Smooth muscle cell (in vitro differentiated cells): ENCODE measurements at regions not wholly inside any gene's neighbourhood (a gene's known extent, or its start where the extent isn't known, plus 50 kb on each side); places are given as distances from the start of the nearest gene placed in this dataset.

ENCODE experiments used
- DNase-seq: peaks from one replicate; lab custom pipeline; 2025; ENCODE audit not compliant: unreplicated experiment; lab: John Stamatoyannopoulos, UW
- H2AFZ ChIP-seq: fragments of 200-600 bp; sonication (generic); 2 replicates; pipeline ENCODE4 v1.6.0; 2016; ENCODE audit warnings: antibody characterized with exemption, low read depth, mild to moderate bottlenecking
- H3F3A ChIP-seq: fragments of 200-600 bp; sonication (generic); 2 replicates; pipeline ENCODE4 v1.6.0; 2017; ENCODE audit warnings: antibody characterized with exemption, low read depth
- H3K27ac ChIP-seq: fragments of 200-600 bp; sonication (generic); 2 replicates; pipeline ENCODE4 v1.5.1; 2016; ENCODE audit warnings: low read depth, mild to moderate bottlenecking
- H3K27me3 ChIP-seq: fragments of 200-600 bp; sonication (generic); 2 replicates; pipeline ENCODE4 v1.6.1; 2016; ENCODE audit warnings: low read depth, mild to moderate bottlenecking
- H3K36me3 ChIP-seq: fragments of 200-600 bp; sonication (generic); 2 replicates; pipeline ENCODE4 v1.5.1; 2016; ENCODE audit warnings: low read depth
- H3K4me1 ChIP-seq: fragments of 200-600 bp; sonication (generic); 2 replicates; pipeline ENCODE4 v1.5.1; 2016; ENCODE audit warnings: low read depth
- H3K4me2 ChIP-seq: fragments of 200-600 bp; sonication (generic); 2 replicates; pipeline ENCODE4 v1.6.0; 2016; ENCODE audit warnings: mild to moderate bottlenecking
- H3K4me3 ChIP-seq: fragments of 200-600 bp; sonication (generic); 2 replicates; pipeline ENCODE4 v1.5.1; 2016; ENCODE audit warnings: mild to moderate bottlenecking
- H3K79me2 ChIP-seq: fragments of 200-600 bp; sonication (generic); 2 replicates; pipeline ENCODE4 v1.6.0; 2016; ENCODE audit warnings: low read depth, mild to moderate bottlenecking
- H3K9ac ChIP-seq: fragments of 200-600 bp; sonication (generic); 2 replicates; pipeline ENCODE4 v1.6.0; 2016; ENCODE audit warnings: low read depth
- H3K9me3 ChIP-seq: fragments of 200-600 bp; sonication (generic); replicated peaks from 2 replicates; pipeline ENCODE4 v1.5.1; 2016; ENCODE audit warnings: low read depth
- H4K20me1 ChIP-seq: fragments of 200-600 bp; sonication (generic); 2 replicates; pipeline ENCODE4 v1.6.0; 2016; ENCODE audit warnings: low read depth
- WGBS: methylation state at CpG from one replicate; pipeline ENCODE4 v1.1.7; 2016; ENCODE audit warnings: low lambda C conversion rate; 5-methylcytosine and 5-hydroxymethylcytosine counted together
- TF ChIP-seq, protein P1 (sequence below): fragments of 200-600 bp; sonication (generic); IDR thresholded peaks from 2 replicates; pipeline ENCODE4 v1.5.1; 2017; ENCODE audit warnings: borderline replicate concordance, mild to moderate bottlenecking, antibody characterized with exemption; ENCODE audit not compliant: insufficient read depth, poor library complexity, severe bottlenecking

DNA sequence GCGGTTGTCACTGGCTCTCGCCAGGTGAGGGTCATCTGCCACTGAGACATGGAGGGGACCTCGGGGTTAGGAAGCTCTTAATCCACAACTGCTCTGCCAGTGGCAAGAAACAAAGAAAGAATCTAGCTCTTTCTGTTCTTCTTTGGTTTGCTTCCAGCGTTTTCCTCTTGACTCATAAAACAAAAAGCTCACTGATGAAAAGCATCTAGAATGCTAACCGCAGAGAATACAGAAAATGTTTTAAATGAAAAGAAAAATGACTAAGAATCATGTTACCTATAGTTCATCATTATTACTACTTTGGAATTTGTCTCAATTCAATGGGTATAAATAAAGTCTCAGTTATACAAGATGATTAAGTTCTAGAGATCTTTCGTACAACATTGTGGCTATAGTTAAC is 274.8 kb upstream of the TENM3 start:
- Histone ChIP-seq H3K4me1 (peaks cover 5% of the 10 kb centered on the region), H3K27me3 (no peaks in the 10 kb centered on the region), H3K36me3 (no peaks in the 10 kb centered on the region), H3K9ac (no peak overlapping the region), H3F3A (peaks cover 4% of the 10 kb centered on the region), H3K4me3 (no peak overlapping the region), H2AFZ (no peak overlapping the region), H4K20me1 (no peaks in the 10 kb centered on the region), H3K4me2 (peak overlapping the region; percentile 36), H3K9me3 (no peaks in the 10 kb centered on the region), H3K79me2 (no peaks in the 10 kb centered on the region), H3K27ac (peak overlapping the region; percentile 54)
- DNase-seq = no peak
- WGBS = 69% methylated on average over 6 of the region's 6 CpGs
- TF ChIP-seq, protein P1, sequence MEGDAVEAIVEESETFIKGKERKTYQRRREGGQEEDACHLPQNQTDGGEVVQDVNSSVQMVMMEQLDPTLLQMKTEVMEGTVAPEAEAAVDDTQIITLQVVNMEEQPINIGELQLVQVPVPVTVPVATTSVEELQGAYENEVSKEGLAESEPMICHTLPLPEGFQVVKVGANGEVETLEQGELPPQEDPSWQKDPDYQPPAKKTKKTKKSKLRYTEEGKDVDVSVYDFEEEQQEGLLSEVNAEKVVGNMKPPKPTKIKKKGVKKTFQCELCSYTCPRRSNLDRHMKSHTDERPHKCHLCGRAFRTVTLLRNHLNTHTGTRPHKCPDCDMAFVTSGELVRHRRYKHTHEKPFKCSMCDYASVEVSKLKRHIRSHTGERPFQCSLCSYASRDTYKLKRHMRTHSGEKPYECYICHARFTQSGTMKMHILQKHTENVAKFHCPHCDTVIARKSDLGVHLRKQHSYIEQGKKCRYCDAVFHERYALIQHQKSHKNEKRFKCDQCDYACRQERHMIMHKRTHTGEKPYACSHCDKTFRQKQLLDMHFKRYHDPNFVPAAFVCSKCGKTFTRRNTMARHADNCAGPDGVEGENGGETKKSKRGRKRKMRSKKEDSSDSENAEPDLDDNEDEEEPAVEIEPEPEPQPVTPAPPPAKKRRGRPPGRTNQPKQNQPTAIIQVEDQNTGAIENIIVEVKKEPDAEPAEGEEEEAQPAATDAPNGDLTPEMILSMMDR = no peak

DNA sequence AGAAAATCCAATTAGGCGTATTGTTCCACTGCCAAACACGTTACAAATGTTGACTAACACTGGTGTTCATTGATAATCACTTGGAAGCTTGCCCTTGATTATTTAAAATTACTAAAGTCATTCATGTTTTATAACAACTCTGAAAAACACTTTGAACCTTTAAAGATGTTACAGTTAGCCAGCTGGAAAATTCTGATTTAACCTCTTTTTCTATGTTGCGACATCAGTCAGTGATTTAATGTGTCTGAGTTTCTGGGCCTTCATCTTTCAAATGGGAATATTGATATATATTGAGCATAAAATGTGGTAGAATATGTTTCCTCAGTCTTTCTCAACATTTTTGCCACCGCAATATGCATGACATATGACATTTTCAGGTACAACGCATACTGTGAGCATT is 274.1 kb upstream of the TENM3 start:
- H3K27ac ChIP-seq = peak overlapping the region; percentile 54
- H3K4me1 ChIP-seq = peaks cover 5% of the 10 kb centered on the region
- peak overlapping the region; percentile 36 for H3K4me2 ChIP-seq
- H3K4me3 ChIP-seq = no peak overlapping the region
- DNase-seq = no peak
- TF ChIP-seq, protein P1 = no peak
- no peaks in the 10 kb centered on the region for H3K79me2 ChIP-seq
- WGBS = 97% methylated on average over 5 of the region's 5 CpGs
- no peak overlapping the region for H3K9ac ChIP-seq
- H3K36me3 ChIP-seq = no peaks in the 10 kb centered on the region
- peaks cover 4% of the 10 kb centered on the region for H3F3A ChIP-seq
- no peaks in the 10 kb centered on the region for H4K20me1 ChIP-seq
- no peaks in the 10 kb centered on the region for H3K27me3 ChIP-seq
- no peaks in the 10 kb centered on the region for H3K9me3 ChIP-seq
- H2AFZ ChIP-seq = no peak overlapping the region

DNA sequence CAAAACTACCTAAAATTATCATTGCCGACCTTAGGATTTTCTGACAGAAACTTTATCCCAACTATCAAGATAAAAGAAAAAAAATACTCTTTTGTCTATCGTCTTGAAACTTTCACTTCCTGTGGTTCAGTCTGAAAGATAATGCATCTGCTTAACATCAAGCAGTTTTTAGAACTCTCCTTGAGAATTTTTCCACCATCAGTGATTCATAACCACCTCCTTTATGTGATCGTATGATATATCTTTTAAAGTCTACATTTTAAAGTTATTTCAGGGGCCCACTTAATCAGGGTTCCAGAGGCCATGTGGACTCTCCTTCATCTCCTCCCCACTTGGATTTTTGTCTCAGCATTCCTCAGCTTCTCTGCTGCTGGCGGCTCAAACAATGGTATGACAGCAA is 272.8 kb upstream of the TENM3 start:
- no peaks in the 10 kb centered on the region for H3K9me3 ChIP-seq
- DNase-seq = no peak
- peaks cover 5% of the 10 kb centered on the region for H3K4me1 ChIP-seq

GRCh38 chr4:181971411-181971810 is 271.8 kb upstream of the TENM3 start:
- Histone ChIP-seq H3F3A (peaks cover 4% of the 10 kb centered on the region), H3K27ac (peak overlapping the region; percentile 79), H2AFZ (no peak overlapping the region), H3K79me2 (no peaks in the 10 kb centered on the region), H3K27me3 (no peaks in the 10 kb centered on the region), H3K4me3 (no peak overlapping the region), H3K9me3 (no peaks in the 10 kb centered on the region), H3K9ac (peak overlapping the region; percentile 39), H4K20me1 (no peaks in the 10 kb centered on the region), H3K4me1 (peaks cover 2% of the 10 kb centered on the region), H3K4me2 (peak overlapping the region; percentile 65), H3K36me3 (no peaks in the 10 kb centered on the region)
- TF ChIP-seq, protein P1 = no peak
- 49% methylated on average over 4 of the region's 4 CpGs for WGBS
- no peak for DNase-seq

More for the DNA sequence above, 272.8 kb upstream of the TENM3 start:
- Histone ChIP-seq H4K20me1 (no peaks in the 10 kb centered on the region), H3K36me3 (no peaks in the 10 kb centered on the region), H2AFZ (no peak overlapping the region), H3K4me2 (peak overlapping the region; percentile 65), H3K9ac (no peak overlapping the region), H3K4me3 (no peak overlapping the region), H3K79me2 (no peaks in the 10 kb centered on the region), H3F3A (peaks cover 4% of the 10 kb centered on the region), H3K27ac (peak overlapping the region; percentile 79), H3K27me3 (no peaks in the 10 kb centered on the region)
- TF ChIP-seq, protein P1 = no peak
- 15% methylated on average over 4 of the region's 4 CpGs for WGBS
